ENCODE measurements at regions not wholly inside any gene's neighbourhood (a gene's known extent, or its start where the extent isn't known, plus 50 kb on each side); places are given as distances from the start of the nearest gene placed in this dataset.

GRCh38 chr2:43023791-43024514 lies 202.5 kb downstream of the ZFP36L2 start:
- Histone ChIP-seq H3K79me2 (ENCODE audit: control insufficient read depth, insufficient read depth, low read length) (no peaks in the 10 kb centered on the region), H3K36me3 (ENCODE audit: control insufficient read depth in 2 of 2, extremely low read depth in 1 of 2, insufficient read depth in 2 of 2, low read length in 2 of 2) (no peaks in the 10 kb centered on the region), H3K27ac (ENCODE audit: insufficient read depth, low read depth, low read length) (no peak overlapping the region), H4K20me1 (replicated peaks; ENCODE audit: control insufficient read depth, extremely low read depth, insufficient read depth, low read length) (no peaks in the 10 kb centered on the region), H3K9me3 (replicated peaks; ENCODE audit: control insufficient read depth, insufficient read depth, low read length) (no peaks in the 10 kb centered on the region), H3K4me3 (replicated peaks in 1 of 3; ENCODE audit: insufficient read depth in 1 of 3, low read depth in 1 of 3, low read length in 3 of 3) (no peak overlapping the region), H2AFZ (ENCODE audit: low read depth, low read length) (no peak overlapping the region), H3K9me1 (replicated peaks; ENCODE audit: control insufficient read depth, extremely low read depth, insufficient read depth, low read length) (no peaks in the 10 kb centered on the region), H3K4me2 (ENCODE audit: insufficient read depth, low read length) (no peak overlapping the region), H3K4me1 (ENCODE audit: control insufficient read depth, extremely low read depth, insufficient read depth, low read length) (no peaks in the 10 kb centered on the region), H3K27me3 (ENCODE audit: control insufficient read depth in 2 of 2, insufficient read depth in 2 of 2, low read length in 2 of 2) (no peaks in the 10 kb centered on the region), H3K9ac (replicated peaks; ENCODE audit: extremely low read depth, insufficient read depth, low read length) (no peak overlapping the region)
- BruUV-seq (replicated peaks) = no TSS peak
- intact Hi-C loops (cut with micrococcal nuclease) (loop anchor here (1.0 to 5.0 kb wide), 9 partner anchors 47 to 460 kb away; no protein-coding TSS in a partner anchor), dilution Hi-C loops (cut with MboI; ENCODE audit: extremely low pct_ligation_motif_present, low sequenced_read_pairs) (no loop called here)
- no peak for DNase-seq (ENCODE audit: low read depth, low spot score)
- ChIA-PET POLR2A (no interaction called here), CTCF (interaction anchor here (0.6 to 3.2 kb wide), 65 partner anchors 8 to 518 kb away, joined by 3 to 52 read pairs (median 5); partner anchors contain the start of gene ZFP36L2)
- no peak for TF ChIP-seq POLR2A (IDR thresholded peaks at IDR 0.05; ENCODE audit: low read depth, low read length)
- TF ChIP-seq GATA2 (IDR thresholded peaks at IDR 0.05; ENCODE audit: insufficient read depth, insufficient read length, low read depth, low read length) = no peak
- TF ChIP-seq FOS (IDR thresholded peaks at IDR 0.05; ENCODE audit: borderline replicate concordance, insufficient read depth, low read length) = no peak
- TF ChIP-seq MAX (IDR thresholded peaks at IDR 0.05; ENCODE audit: insufficient read depth, insufficient read length) = no peak
- TF ChIP-seq MYC (IDR thresholded peaks at IDR 0.05; ENCODE audit: low read depth, low read length) = no peak
- no peak for TF ChIP-seq EZH2 (IDR thresholded peaks at IDR 0.05; ENCODE audit: borderline replicate concordance, low read depth, low read length, severe bottlenecking)
- TF ChIP-seq, protein P1, sequence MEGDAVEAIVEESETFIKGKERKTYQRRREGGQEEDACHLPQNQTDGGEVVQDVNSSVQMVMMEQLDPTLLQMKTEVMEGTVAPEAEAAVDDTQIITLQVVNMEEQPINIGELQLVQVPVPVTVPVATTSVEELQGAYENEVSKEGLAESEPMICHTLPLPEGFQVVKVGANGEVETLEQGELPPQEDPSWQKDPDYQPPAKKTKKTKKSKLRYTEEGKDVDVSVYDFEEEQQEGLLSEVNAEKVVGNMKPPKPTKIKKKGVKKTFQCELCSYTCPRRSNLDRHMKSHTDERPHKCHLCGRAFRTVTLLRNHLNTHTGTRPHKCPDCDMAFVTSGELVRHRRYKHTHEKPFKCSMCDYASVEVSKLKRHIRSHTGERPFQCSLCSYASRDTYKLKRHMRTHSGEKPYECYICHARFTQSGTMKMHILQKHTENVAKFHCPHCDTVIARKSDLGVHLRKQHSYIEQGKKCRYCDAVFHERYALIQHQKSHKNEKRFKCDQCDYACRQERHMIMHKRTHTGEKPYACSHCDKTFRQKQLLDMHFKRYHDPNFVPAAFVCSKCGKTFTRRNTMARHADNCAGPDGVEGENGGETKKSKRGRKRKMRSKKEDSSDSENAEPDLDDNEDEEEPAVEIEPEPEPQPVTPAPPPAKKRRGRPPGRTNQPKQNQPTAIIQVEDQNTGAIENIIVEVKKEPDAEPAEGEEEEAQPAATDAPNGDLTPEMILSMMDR (IDR thresholded peaks at IDR 0.05; ENCODE audit: extremely low read depth in 1 of 2, insufficient read depth in 1 of 2, low read depth in 1 of 2, low read length in 2 of 2) = no peak
- TF ChIP-seq JUN (IDR thresholded peaks at IDR 0.05; ENCODE audit: borderline replicate concordance, insufficient read depth, insufficient read length, low read depth) = no peak
- no peak for FAIRE-seq

Measured in endothelial cell of umbilical vein (primary cell).